Natural killer cell (primary cell): ENCODE measurements at regions not wholly inside any gene's neighbourhood (a gene's known extent, or its start where the extent isn't known, plus 50 kb on each side); places are given as distances from the start of the nearest gene placed in this dataset.

Experiments
- ATAC-seq, 3 donors: fragments of 150-1000 bp in 2 of 3; fragments of 200-7000 bp in 1 of 3; cut with Tn5 transposase; 1 replicate in 1 of 3; 2 replicates in 2 of 3; pipeline ENCODE4 v1.10.0; 2021; ENCODE audit warnings: mild to moderate bottlenecking in 2 of 3, moderate library complexity in 2 of 3
- DNase-seq, 2 donors: peaks; one replicate each; pipeline versions ENCODE4 v3.0.0 to v3.0.0-alpha.2; 2013 to 2021; ENCODE audit warnings: mixed read lengths in 1 of 2
- H3K27ac ChIP-seq: one replicate; pipeline ENCODE4 v1.5.1; 2013; ENCODE audit warnings: mild to moderate bottlenecking, low read length
- H3K27me3 ChIP-seq: one replicate; pipeline ENCODE4 v1.6.1; 2013; ENCODE audit warnings: low read length; ENCODE audit not compliant: control insufficient read depth, insufficient read depth
- H3K36me3 ChIP-seq: one replicate; pipeline ENCODE4 v1.6.1; 2013; ENCODE audit warnings: low read length; ENCODE audit not compliant: control insufficient read depth, insufficient read depth
- H3K4me1 ChIP-seq: one replicate; pipeline ENCODE4 v1.6.1; 2013; ENCODE audit warnings: low read length; ENCODE audit not compliant: control insufficient read depth, insufficient read depth
- H3K4me3 ChIP-seq: one replicate; pipeline ENCODE4 v1.5.1; 2013; ENCODE audit warnings: low read length
- H3K9me3 ChIP-seq: one replicate; pipeline ENCODE4 v1.6.1; 2013; ENCODE audit warnings: low read length; ENCODE audit not compliant: control insufficient read depth, insufficient read depth
- H3K27ac Mint-ChIP-seq, 2 donors: one replicate each; pipeline ENCODE4 v1.8.0; 2022; ENCODE audit warnings: mild to moderate bottlenecking in 2 of 2, mixed read lengths in 2 of 2, moderate library complexity in 1 of 2
- H3K27me3 Mint-ChIP-seq, 2 donors: one replicate each; pipeline ENCODE4 v1.8.0; 2022; ENCODE audit warnings: low read depth in 2 of 2, mixed read lengths in 2 of 2
- H3K36me3 Mint-ChIP-seq: one replicate; pipeline ENCODE4 v1.8.0; 2022; ENCODE audit warnings: mixed read lengths
- H3K4me1 Mint-ChIP-seq, 2 donors: one replicate each; pipeline ENCODE4 v1.8.0; 2022; ENCODE audit warnings: mixed read lengths in 2 of 2
- H3K4me3 Mint-ChIP-seq: one replicate; pipeline ENCODE4 v1.8.0; 2022; ENCODE audit warnings: mild to moderate bottlenecking, moderate library complexity, mixed read lengths
- H3K9me3 Mint-ChIP-seq, 2 donors: one replicate each; pipeline ENCODE4 v1.8.0; 2022; ENCODE audit warnings: mixed read lengths in 2 of 2
- CTCF ChIP-seq: fragments of 200-600 bp; IDR thresholded peaks from one replicate; pipeline ENCODE4 v1.8.0; 2022; ENCODE audit warnings: antibody characterized with exemption
- WGBS: methylation state at CpG from one replicate; pipeline ENCODE4 v1.1.7; 2013; ENCODE audit warnings: missing lambda C conversion rate; ENCODE audit not compliant: insufficient coverage; 5-methylcytosine and 5-hydroxymethylcytosine counted together
- intact Hi-C: fragments of 100-400 bp; cut with micrococcal nuclease; formaldehyde crosslinking; loops from one replicate; pipeline ENCODE4 v1.14.2; 2022

DNA sequence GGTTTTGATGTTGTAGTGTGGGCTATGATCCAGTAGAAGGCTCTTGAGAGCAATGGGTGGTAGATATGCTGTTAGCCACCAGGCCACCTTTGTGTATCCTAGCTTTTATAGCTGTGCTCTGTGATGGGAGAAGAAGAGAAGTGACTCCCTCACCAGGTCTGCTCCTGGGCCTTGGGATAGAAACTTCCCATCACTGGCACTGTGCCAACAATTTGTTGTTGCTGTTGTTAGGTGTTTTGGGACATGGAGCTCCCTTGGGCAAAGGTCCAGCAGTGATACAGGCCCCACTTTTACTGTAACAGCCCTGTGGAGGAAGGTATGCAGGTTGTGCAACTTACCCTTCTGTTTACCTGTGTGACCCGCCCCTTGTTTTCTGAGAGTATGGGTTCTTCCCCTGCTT lies 570.9 kb upstream of the GRIN3A start:
- Mint-ChIP-seq H3K4me3 (no peak overlapping the region), H3K27ac (no peak overlapping the region), H3K36me3 (peaks cover 22% of the 10 kb centered on the region), H3K4me1 (no peaks in the 10 kb centered on the region), H3K9me3 (peaks cover 23 to 27% of the 10 kb centered on the region in 2 donors), H3K27me3 (no peaks in the 10 kb centered on the region)
- H3K4me1 ChIP-seq: no peaks in the 10 kb centered on the region
- H3K36me3 ChIP-seq: no peaks in the 10 kb centered on the region
- no peak for TF ChIP-seq CTCF
- H3K4me3 ChIP-seq: no peak overlapping the region
- ATAC-seq (no peak), DNase-seq (no peak)
- no peak overlapping the region for H3K27ac ChIP-seq
- H3K9me3 ChIP-seq: peaks cover 19% of the 10 kb centered on the region
- intact Hi-C loops: no loop called here
- H3K27me3 ChIP-seq: no peaks in the 10 kb centered on the region
- 100% methylated on average over 1 of the region's 1 CpG for WGBS

DNA sequence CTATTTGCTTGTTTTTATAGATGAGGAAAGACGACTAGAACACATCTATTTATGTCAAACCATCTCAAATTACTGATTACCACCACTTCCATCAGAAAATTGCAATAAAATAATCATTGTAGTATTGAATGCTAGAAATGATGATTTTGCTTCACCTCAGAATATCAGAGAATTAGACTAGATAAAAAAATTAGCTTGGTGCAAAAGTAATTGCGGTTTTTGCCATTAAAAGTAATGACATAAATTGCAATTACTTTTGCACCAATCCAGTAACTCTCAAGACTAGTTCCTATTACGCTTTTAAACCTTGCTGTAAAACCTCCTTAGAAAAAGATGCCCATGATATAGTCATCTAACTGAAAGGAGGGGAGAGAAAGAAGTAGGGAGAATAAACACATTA lies 556.7 kb upstream of the GRIN3A start:
- Histone ChIP-seq H3K9me3 (no peaks in the 10 kb centered on the region), H3K36me3 (no peaks in the 10 kb centered on the region), H3K27me3 (no peaks in the 10 kb centered on the region), H3K4me3 (no peak overlapping the region), H3K4me1 (no peaks in the 10 kb centered on the region), H3K27ac (no peak overlapping the region)
- DNase-seq (no peak), ATAC-seq (no peak)
- Mint-ChIP-seq H3K4me3 (no peak overlapping the region), H3K9me3 (peaks cover 11 to 26% of the 10 kb centered on the region in 2 donors), H3K4me1 (no peaks in the 10 kb centered on the region), H3K27ac (no peak overlapping the region), H3K27me3 (no peaks in the 10 kb centered on the region), H3K36me3 (peaks cover 20% of the 10 kb centered on the region)
- intact Hi-C loops: no loop called here
- TF ChIP-seq CTCF: no peak
- no CpG with 5 or more reads among the region's 3 CpGs for WGBS

DNA sequence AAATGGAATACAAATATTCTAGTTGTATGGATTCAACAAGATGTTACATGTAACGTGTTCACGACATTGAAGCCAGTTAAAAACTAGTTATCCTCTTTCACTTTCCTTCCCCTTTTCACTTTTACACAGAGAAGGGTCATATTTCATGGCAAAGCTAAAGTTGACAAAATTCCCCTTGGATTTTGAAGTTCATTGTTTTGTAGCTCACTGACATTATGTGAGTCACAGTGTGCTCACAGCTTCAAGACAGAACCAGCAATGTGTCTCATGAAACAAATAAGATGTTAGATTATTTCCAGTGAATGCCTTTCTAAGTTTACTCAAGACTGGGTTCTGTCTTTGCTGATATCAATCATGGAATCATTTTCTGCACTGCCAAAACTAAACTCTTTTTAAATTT lies 535.5 kb upstream of the GRIN3A start:
- H3K27ac ChIP-seq: no peak overlapping the region
- H3K27me3 ChIP-seq: no peaks in the 10 kb centered on the region
- no peak overlapping the region for H3K27ac Mint-ChIP-seq
- no peaks in the 10 kb centered on the region for H3K4me1 Mint-ChIP-seq
- DNase-seq (no peak), ATAC-seq (no peak)
- intact Hi-C loops: no loop called here
- no peaks in the 10 kb centered on the region for H3K36me3 ChIP-seq
- no peak overlapping the region for H3K4me3 Mint-ChIP-seq
- H3K27me3 Mint-ChIP-seq: no peaks in the 10 kb centered on the region
- H3K36me3 Mint-ChIP-seq: peaks cover 21% of the 10 kb centered on the region
- no peaks in the 10 kb centered on the region for H3K4me1 ChIP-seq
- WGBS: 33% methylated on average over 2 of the region's 2 CpGs
- TF ChIP-seq CTCF: no peak
- no peaks in the 10 kb centered on the region for H3K9me3 ChIP-seq
- H3K4me3 ChIP-seq: no peak overlapping the region
- peaks cover 9 to 27% of the 10 kb centered on the region in 2 donors for H3K9me3 Mint-ChIP-seq

DNA sequence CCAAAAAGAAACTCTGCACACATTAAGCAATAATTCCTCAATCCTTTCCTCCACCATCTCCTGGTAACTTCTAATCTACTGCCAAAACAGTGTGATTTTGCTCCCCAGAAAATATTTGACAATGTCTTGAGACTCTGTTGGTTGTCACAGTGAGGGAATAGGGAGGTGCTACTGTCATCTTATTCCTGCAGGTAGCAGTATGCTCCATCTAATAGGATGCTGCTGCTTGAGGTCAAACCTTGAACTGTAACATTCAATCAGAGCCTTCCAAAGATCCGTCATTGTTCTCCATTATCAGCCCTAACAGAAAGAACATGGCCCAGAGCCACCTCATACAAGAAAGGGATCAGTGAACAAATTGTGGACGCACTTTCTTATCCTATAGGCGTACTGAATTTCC lies 514.7 kb upstream of the GRIN3A start:
- ATAC-seq (no peak), DNase-seq (no peak)
- H3K27me3 Mint-ChIP-seq: no peaks in the 10 kb centered on the region
- no peak overlapping the region for H3K27ac Mint-ChIP-seq
- intact Hi-C loops: no loop called here
- H3K4me1 Mint-ChIP-seq: no peaks in the 10 kb centered on the region
- H3K36me3 Mint-ChIP-seq: no peaks in the 10 kb centered on the region
- Histone ChIP-seq H3K36me3 (no peaks in the 10 kb centered on the region), H3K9me3 (no peaks in the 10 kb centered on the region), H3K4me1 (no peaks in the 10 kb centered on the region), H3K27me3 (no peaks in the 10 kb centered on the region), H3K4me3 (no peak overlapping the region), H3K27ac (no peak overlapping the region)
- no peak overlapping the region for H3K4me3 Mint-ChIP-seq
- peaks cover 11 to 15% of the 10 kb centered on the region in 2 donors for H3K9me3 Mint-ChIP-seq
- 89% methylated on average over 3 of the region's 3 CpGs for WGBS
- no peak for TF ChIP-seq CTCF
